LoVo (cell line): ENCODE measurements at regions not wholly inside any gene's neighbourhood (a gene's known extent, or its start where the extent isn't known, plus 50 kb on each side); places are given as distances from the start of the nearest gene placed in this dataset.
"Not testable (repeated sequence)": the region's sequence is repeated elsewhere in the genome, so short reads cannot be mapped to it uniquely, and the experiment has no call there.

Experiments used
- DNase-seq: peaks from one replicate; pipeline ENCODE4 v3.0.0-alpha.2; 2016; ENCODE audit warnings: low spot score

- no peak for DNase-seq
These were observed 626.0 kb downstream of the EDEM1 start for GRCh38 chr3:5813521-5813920.

- no peak for DNase-seq
These were observed 635.3 kb downstream of the EDEM1 start for GRCh38 chr3:5822843-5823242.

GRCh38 chr3:5826467-5826866, 639.0 kb downstream of the EDEM1 start:
- no peak for DNase-seq

GRCh38 chr3:5828251-5828650, 640.7 kb downstream of the EDEM1 start:
- no peak for DNase-seq

GRCh38 chr3:5840056-5840455, 652.5 kb downstream of the EDEM1 start:
- no peak for DNase-seq

GRCh38 chr3:5841599-5841998, 654.1 kb downstream of the EDEM1 start:
- DNase-seq: no peak

- no peak for DNase-seq
These were observed 658.8 kb downstream of the EDEM1 start for GRCh38 chr3:5846261-5846660.

GRCh38 chr3:5861151-5861550, 673.6 kb downstream of the EDEM1 start:
- DNase-seq: no peak

GRCh38 chr3:5874931-5875341, 687.4 kb downstream of the EDEM1 start:
- no peak for DNase-seq

- DNase-seq: no peak
These were observed 701.3 kb downstream of the EDEM1 start for GRCh38 chr3:5888851-5889250.

- no peak for DNase-seq
These were observed 701.9 kb downstream of the EDEM1 start for GRCh38 chr3:5889374-5889773.

- DNase-seq: no peak
These were observed 704.2 kb downstream of the EDEM1 start for GRCh38 chr3:5891711-5892110.

GRCh38 chr3:5898106-5898505, 710.6 kb downstream of the EDEM1 start:
- no peak for DNase-seq

- no peak for DNase-seq
These were observed 711.7 kb downstream of the EDEM1 start for GRCh38 chr3:5899014-5899761.

- no peak for DNase-seq
These were observed 730.4 kb downstream of the EDEM1 start for GRCh38 chr3:5917932-5918331.

- no peak for DNase-seq
These were observed 731.1 kb downstream of the EDEM1 start for GRCh38 chr3:5918626-5919025.

- DNase-seq: no peak
These were observed 741.5 kb downstream of the EDEM1 start for GRCh38 chr3:5929027-5929426.

GRCh38 chr3:5944061-5944460, 756.6 kb downstream of the EDEM1 start:
- DNase-seq: not testable (repeated sequence)

GRCh38 chr3:5948084-5948483, 760.6 kb downstream of the EDEM1 start:
- no peak for DNase-seq

- no peak for DNase-seq
These were observed 763.5 kb downstream of the EDEM1 start for GRCh38 chr3:5951026-5951425.

GRCh38 chr3:5972586-5972985, 785.1 kb downstream of the EDEM1 start:
- no peak for DNase-seq

- no peak for DNase-seq
These were observed 787.3 kb downstream of the EDEM1 start for GRCh38 chr3:5974630-5975322.

GRCh38 chr3:5977331-5977730, 789.8 kb downstream of the EDEM1 start:
- DNase-seq: no peak

GRCh38 chr3:5980475-5980874, 793.0 kb downstream of the EDEM1 start:
- no peak for DNase-seq
